A673 (cell line): ENCODE measurements at regions not wholly inside any gene's neighbourhood (a gene's known extent, or its start where the extent isn't known, plus 50 kb on each side); places are given as distances from the start of the nearest gene placed in this dataset.

Experiments used
- BruUV-seq: library from RNA; stranded (reverse); fragments of 400-500 nt; replicated peaks from 2 replicates; lab custom pipeline; 2021; lab: Mats Ljungman, UMichigan
- CTCF ChIA-PET: fragments of 300-600 bp; sonication (Branson Sonifier 250); formaldehyde crosslinking; loops from one replicate; lab custom pipeline; 2022; ENCODE audit warnings: antibody characterized with exemption; lab: Charles Lee
- POLR2A ChIA-PET: fragments of 300-600 bp; sonication (Branson Sonifier 250); formaldehyde crosslinking; loops from one replicate; lab custom pipeline; 2022; ENCODE audit warnings: antibody characterized with exemption; ENCODE audit not compliant: low non-redundant PET; lab: Charles Lee
- DNase-seq: peaks from one replicate; pipeline ENCODE4 v3.0.0-alpha.2; 2015; ENCODE audit warnings: low spot score
- H3K27ac ChIP-seq: fragments of 200-600 bp; sonication (generic); 2 replicates; pipeline ENCODE4 v1.5.1; 2016; ENCODE audit warnings: mixed run types, low read depth, mild to moderate bottlenecking, mixed read lengths, antibody characterized with exemption, low read length; ENCODE audit not compliant: poor library complexity, severe bottlenecking
- H3K27me3 ChIP-seq: fragments of 200-600 bp; sonication (generic); replicated peaks from 2 replicates; pipeline ENCODE4 v1.6.1; 2017; ENCODE audit warnings: mixed run types, low read depth, mild to moderate bottlenecking, mixed read lengths, antibody characterized with exemption, low read length; ENCODE audit not compliant: insufficient read depth, poor library complexity
- H3K36me3 ChIP-seq: fragments of 200-600 bp; sonication (generic); 2 replicates; pipeline ENCODE4 v1.6.1; 2016; ENCODE audit warnings: mixed run types, mild to moderate bottlenecking, mixed read lengths, antibody characterized with exemption, low read length; ENCODE audit not compliant: insufficient read depth, poor library complexity, severe bottlenecking
- H3K4me1 ChIP-seq: fragments of 200-600 bp; sonication (generic); 2 replicates; pipeline ENCODE4 v1.6.1; 2017; ENCODE audit warnings: mixed run types, mild to moderate bottlenecking, mixed read lengths, antibody characterized with exemption, low read length; ENCODE audit not compliant: insufficient read depth, poor library complexity, severe bottlenecking
- H3K4me3 ChIP-seq: fragments of 200-600 bp; sonication (generic); 2 replicates; pipeline ENCODE4 v1.5.1; 2016; ENCODE audit warnings: low read depth, mixed run types, mild to moderate bottlenecking, mixed read lengths, low read length; ENCODE audit not compliant: poor library complexity, severe bottlenecking
- H3K9me3 ChIP-seq: fragments of 200-600 bp; sonication (generic); 2 replicates; pipeline ENCODE4 v1.6.1; 2016; ENCODE audit warnings: mixed run types, low read depth, mild to moderate bottlenecking, mixed read lengths, antibody characterized with exemption, low read length; ENCODE audit not compliant: poor library complexity, severe bottlenecking
- EZH2 ChIP-seq: fragments of 200-600 bp; sonication (generic); IDR thresholded peaks from 2 replicates; pipeline ENCODE4 v1.6.1; 2017; ENCODE audit warnings: borderline replicate concordance, low read depth, mild to moderate bottlenecking, mixed read lengths, antibody characterized with exemption, low read length; ENCODE audit not compliant: poor library complexity, severe bottlenecking
- intact Hi-C: fragments of 100-400 bp; cut with micrococcal nuclease; formaldehyde crosslinking; loops from one replicate; pipeline ENCODE4 v1.10.0; 2022; ENCODE audit not compliant: unreplicated experiment
- TF ChIP-seq, protein P1 (sequence below): fragments of 300-800, 200-600 bp; sonication (generic); conservative IDR thresholded peaks from 2 replicates; pipeline ENCODE4 v1.5.1; 2017; ENCODE audit warnings: low read depth, mild to moderate bottlenecking, antibody characterized with exemption, low read length, moderate library complexity, mixed read lengths

DNA sequence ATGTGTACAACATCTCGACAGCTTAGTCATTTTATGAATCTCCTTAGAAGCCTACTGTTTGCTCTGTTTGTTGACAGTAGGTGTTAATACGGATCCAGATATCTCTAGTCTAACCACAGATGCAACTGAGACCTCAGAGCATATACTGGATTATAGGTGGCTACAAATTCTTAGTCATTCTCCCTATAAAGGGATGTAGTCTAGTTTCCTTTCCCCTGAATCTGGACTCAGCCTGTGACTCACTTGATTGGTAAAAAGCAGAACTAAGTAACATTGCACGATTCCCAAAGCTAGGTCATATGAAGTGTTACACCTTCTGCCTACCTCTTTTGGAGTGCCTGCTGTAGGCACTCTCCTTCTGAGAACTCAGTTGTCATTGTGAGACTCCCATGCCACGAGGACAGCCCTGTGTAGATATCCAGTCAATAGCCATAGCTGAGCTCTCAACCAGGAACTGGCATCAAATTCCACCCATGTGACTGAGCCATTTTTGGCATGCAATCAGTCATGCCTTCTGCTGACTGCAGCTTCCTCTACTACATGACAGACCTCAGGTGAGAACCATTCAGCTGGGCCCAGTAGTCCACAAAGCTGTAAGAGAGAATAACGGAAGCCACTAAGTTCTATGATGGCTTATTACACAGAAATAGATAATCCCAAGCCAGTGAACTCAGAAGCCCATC is 135.9 kb upstream of the CHRM3 start:
- ChIA-PET CTCF (no interaction called here), POLR2A (no interaction called here)
- TF ChIP-seq, protein P1, sequence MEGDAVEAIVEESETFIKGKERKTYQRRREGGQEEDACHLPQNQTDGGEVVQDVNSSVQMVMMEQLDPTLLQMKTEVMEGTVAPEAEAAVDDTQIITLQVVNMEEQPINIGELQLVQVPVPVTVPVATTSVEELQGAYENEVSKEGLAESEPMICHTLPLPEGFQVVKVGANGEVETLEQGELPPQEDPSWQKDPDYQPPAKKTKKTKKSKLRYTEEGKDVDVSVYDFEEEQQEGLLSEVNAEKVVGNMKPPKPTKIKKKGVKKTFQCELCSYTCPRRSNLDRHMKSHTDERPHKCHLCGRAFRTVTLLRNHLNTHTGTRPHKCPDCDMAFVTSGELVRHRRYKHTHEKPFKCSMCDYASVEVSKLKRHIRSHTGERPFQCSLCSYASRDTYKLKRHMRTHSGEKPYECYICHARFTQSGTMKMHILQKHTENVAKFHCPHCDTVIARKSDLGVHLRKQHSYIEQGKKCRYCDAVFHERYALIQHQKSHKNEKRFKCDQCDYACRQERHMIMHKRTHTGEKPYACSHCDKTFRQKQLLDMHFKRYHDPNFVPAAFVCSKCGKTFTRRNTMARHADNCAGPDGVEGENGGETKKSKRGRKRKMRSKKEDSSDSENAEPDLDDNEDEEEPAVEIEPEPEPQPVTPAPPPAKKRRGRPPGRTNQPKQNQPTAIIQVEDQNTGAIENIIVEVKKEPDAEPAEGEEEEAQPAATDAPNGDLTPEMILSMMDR: no peak
- no peak for TF ChIP-seq EZH2
- Histone ChIP-seq H3K27me3 (no peaks in the 10 kb centered on the region), H3K4me1 (no peaks in the 10 kb centered on the region), H3K4me3 (no peak overlapping the region), H3K27ac (no peak overlapping the region), H3K36me3 (no peaks in the 10 kb centered on the region), H3K9me3 (no peaks in the 10 kb centered on the region)
- intact Hi-C loops: no loop called here
- BruUV-seq: no TSS peak
- no peak for DNase-seq

DNA sequence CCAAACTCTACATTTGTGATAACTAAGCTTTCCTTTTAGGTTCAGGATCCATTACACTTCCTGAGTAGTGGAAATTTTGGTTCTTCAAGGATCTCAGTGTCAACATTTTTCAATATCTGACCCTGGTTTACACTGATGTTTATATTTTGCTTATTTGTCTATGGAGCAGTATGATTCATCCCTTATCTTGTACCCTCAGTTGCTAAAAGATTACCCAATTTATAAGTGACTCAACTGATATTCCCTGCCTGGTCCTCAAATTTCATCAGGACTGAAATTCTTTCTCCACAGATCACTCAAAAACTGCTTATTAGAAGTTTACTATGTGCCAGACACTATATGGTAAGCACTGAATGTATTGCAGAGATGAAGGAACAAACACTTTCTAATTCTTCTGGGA is 139.1 kb upstream of the CHRM3 start:
- intact Hi-C loops: no loop called here
- ChIA-PET CTCF (no interaction called here), POLR2A (no interaction called here)
- Histone ChIP-seq H3K4me3 (no peak overlapping the region), H3K27ac (no peak overlapping the region), H3K4me1 (no peaks in the 10 kb centered on the region), H3K9me3 (no peaks in the 10 kb centered on the region), H3K27me3 (no peaks in the 10 kb centered on the region), H3K36me3 (no peaks in the 10 kb centered on the region)
- DNase-seq: no peak
- BruUV-seq: no TSS peak
- TF ChIP-seq, protein P1: no peak
- TF ChIP-seq EZH2: no peak

DNA sequence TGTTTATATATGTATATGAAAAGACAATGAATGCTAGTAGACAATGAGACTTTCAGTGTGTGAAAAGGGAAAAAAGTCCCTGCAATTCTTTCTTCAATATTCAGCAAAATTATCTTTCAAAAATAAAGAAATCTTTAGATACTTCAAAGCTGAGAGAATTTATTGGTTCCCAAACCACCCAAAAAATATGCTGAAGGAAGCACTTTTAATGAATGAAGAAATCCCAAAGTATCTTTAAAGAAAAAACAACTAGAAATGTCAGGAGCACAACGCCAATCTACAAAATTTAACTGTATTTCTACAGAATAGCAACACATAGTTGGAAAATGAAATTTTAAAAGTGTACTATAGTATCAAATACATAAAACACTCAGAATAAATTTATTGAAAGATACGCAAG is 142.3 kb upstream of the CHRM3 start:
- POLR2A ChIA-PET: no interaction called here
- no peak for TF ChIP-seq EZH2
- TF ChIP-seq, protein P1: no peak
- Histone ChIP-seq H3K4me3 (no peak overlapping the region), H3K27ac (no peak overlapping the region), H3K4me1 (no peaks in the 10 kb centered on the region), H3K36me3 (no peaks in the 10 kb centered on the region), H3K27me3 (no peaks in the 10 kb centered on the region), H3K9me3 (no peaks in the 10 kb centered on the region)
- CTCF ChIA-PET: no interaction called here
- no TSS peak for BruUV-seq
- DNase-seq: no peak
- intact Hi-C loops: no loop called here
